ENCODE measurements at regions not wholly inside any gene's neighbourhood (a gene's known extent, or its start where the extent isn't known, plus 50 kb on each side); places are given as distances from the start of the nearest gene placed in this dataset.

GRCh38 chr11:70951139-70951804, 301.1 kb downstream of the SHANK2 start (continued):
- TF ChIP-seq SIN3A (IDR thresholded peaks at IDR 0.05; ENCODE audit: borderline replicate concordance in 2 of 2, control insufficient read depth in 1 of 2, low read depth in 2 of 2, low read length in 2 of 2) (no peak), NFIC (IDR thresholded peaks at IDR 0.05) (no peak), GABPB1 (CRISPR knock-in tag; IDR thresholded peaks at IDR 0.05) (peak; percentile 40), ZNF146 (CRISPR knock-in tag; IDR thresholded peaks at IDR 0.05; ENCODE audit: unreplicated experiment) (no peak), DACH1 (IDR thresholded peaks at IDR 0.05; ENCODE audit: partially characterized antibody) (no peak), MCM7 (IDR thresholded peaks at IDR 0.05) (no peak), BCOR (IDR thresholded peaks at IDR 0.05) (no peak), STAT5A (IDR thresholded peaks at IDR 0.05; ENCODE audit: borderline replicate concordance, low read length) (no peak), ZNF212 (CRISPR knock-in tag; IDR thresholded peaks at IDR 0.05) (no peak), ZNF518B (CRISPR knock-in tag; IDR thresholded peaks at IDR 0.05) (no peak), POLR3G (IDR thresholded peaks at IDR 0.05; ENCODE audit: extremely low read depth, insufficient read length, insufficient replicate concordance) (no peak), EZH2 (IDR thresholded peaks at IDR 0.05; ENCODE audit: borderline replicate concordance, low read depth, low read length) (no peak), ZZZ3 (IDR thresholded peaks at IDR 0.05) (no peak), RHOXF2B (CRISPR knock-in tag; conservative IDR thresholded peaks at IDR 0.05) (no peak), ZNF445 (CRISPR knock-in tag; IDR thresholded peaks at IDR 0.05; ENCODE audit: low read depth) (no peak), CREB1 (IDR thresholded peaks at IDR 0.05) (peak; percentile 71), CREB1 (CRISPR knock-in tag; IDR thresholded peaks at IDR 0.05) (peak; percentile 91), MIER1 (IDR thresholded peaks at IDR 0.05; ENCODE audit: low read depth) (no peak), TFE3 (CRISPR knock-in tag; IDR thresholded peaks at IDR 0.05) (no peak), HDAC6 (IDR thresholded peaks at IDR 0.05; ENCODE audit: low read depth, low read length) (no peak), STAG1 (CRISPR knock-in tag; IDR thresholded peaks at IDR 0.05; ENCODE audit: borderline replicate concordance) (no peak), ZNF655 (CRISPR knock-in tag; IDR thresholded peaks at IDR 0.05) (no peak)

Measured in K562 (cell line).